Tibial nerve (tissue), 3 donors: ENCODE measurements at regions not wholly inside any gene's neighbourhood (a gene's known extent, or its start where the extent isn't known, plus 50 kb on each side); places are given as distances from the start of the nearest gene placed in this dataset.

Experiments
- POLR2A ChIP-seq, 2 donors: fragments of 450-650 bp; IDR thresholded peaks; one replicate each; pipeline ENCODE4 v1.6.1; 2017; ENCODE audit warnings: antibody characterized with exemption in 2 of 2, mild to moderate bottlenecking in 2 of 2, moderate library complexity in 2 of 2
- TF ChIP-seq, protein P1 (sequence below), 5 experiments: fragments of 200-600 bp in 3 of 5; fragments of 450-650 bp in 2 of 5; sonication (generic) in 3 of 5; IDR thresholded peaks; one replicate each; pipeline ENCODE4 v1.5.1; 2016 to 2019; ENCODE audit warnings: antibody characterized with exemption in 5 of 5, mild to moderate bottlenecking in 3 of 5, moderate library complexity in 2 of 5

DNA sequence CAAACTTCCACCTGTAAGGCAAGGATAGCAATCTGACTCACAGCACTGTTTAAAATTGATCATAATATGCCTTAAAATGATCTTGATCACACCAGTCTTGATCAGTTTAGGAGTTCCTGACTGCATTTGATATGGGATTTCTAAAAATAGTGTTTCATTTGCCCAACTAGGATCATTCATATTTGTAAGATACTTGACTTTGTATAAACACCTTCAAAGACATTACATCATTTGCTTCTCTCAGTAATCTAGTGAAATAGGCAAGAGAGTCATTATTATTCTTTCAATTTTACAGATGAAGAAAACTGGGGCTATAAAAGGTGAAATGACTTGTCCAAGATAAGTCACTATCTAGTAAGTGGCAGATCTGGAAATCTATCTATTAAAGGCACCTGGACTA lies 521.1 kb downstream of the GATA3 start:
- no peak for TF ChIP-seq POLR2A (IDR thresholded peaks at IDR 0.05)
- TF ChIP-seq, protein P1, sequence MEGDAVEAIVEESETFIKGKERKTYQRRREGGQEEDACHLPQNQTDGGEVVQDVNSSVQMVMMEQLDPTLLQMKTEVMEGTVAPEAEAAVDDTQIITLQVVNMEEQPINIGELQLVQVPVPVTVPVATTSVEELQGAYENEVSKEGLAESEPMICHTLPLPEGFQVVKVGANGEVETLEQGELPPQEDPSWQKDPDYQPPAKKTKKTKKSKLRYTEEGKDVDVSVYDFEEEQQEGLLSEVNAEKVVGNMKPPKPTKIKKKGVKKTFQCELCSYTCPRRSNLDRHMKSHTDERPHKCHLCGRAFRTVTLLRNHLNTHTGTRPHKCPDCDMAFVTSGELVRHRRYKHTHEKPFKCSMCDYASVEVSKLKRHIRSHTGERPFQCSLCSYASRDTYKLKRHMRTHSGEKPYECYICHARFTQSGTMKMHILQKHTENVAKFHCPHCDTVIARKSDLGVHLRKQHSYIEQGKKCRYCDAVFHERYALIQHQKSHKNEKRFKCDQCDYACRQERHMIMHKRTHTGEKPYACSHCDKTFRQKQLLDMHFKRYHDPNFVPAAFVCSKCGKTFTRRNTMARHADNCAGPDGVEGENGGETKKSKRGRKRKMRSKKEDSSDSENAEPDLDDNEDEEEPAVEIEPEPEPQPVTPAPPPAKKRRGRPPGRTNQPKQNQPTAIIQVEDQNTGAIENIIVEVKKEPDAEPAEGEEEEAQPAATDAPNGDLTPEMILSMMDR (IDR thresholded peaks at IDR 0.05), result no peak
